ENCODE measurements at regions not wholly inside any gene's neighbourhood (a gene's known extent, or its start where the extent isn't known, plus 50 kb on each side); places are given as distances from the start of the nearest gene placed in this dataset.

DNA sequence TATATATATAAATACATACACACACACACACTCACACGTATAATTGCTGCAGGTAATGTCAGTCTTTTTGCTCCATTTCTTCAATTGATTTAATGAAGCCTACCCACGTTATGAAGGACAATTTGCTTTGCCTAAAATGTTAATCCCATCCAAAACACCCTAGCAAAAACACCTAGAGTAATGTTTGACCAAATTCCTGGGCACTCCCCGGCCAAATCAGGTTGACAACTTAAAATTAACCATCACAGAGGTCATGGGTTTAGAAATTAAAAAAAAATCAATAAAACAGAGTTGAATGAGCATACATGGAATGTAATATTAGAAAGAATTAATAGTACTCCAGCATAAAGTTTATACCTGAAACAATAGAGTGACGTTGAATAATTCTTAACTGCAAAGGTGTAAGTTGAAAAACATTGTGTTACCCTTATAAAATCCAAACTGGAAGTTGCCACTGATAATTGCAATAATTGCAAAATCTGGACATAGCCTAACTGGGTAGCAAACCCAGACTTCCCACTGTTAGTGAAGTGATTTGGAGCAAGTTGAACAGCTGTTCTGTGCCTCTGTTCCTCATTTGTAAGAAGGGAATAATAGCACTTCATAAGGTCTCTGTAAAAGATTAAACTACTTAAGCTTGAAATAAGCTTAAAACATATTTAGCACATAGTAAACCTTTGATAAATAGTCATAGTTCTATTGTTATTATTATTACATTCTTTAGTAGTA, 2120.5 kb downstream of the PCDH7 start:
- Mint-ChIP-seq H3K27ac (no peak overlapping the region), H3K36me3 (ENCODE audit: low read depth) (no peaks in the 10 kb centered on the region), H3K9me3 (peaks cover 6% of the 10 kb centered on the region), H3K4me3 (no peak overlapping the region), H3K4me1 (ENCODE audit: low read depth) (no peaks in the 10 kb centered on the region), H3K27me3 (no peaks in the 10 kb centered on the region)
- no peak for ATAC-seq (ENCODE audit: poor library complexity)
- intact Hi-C loops (cut with DNase I, micrococcal nuclease), result no loop called here
- no peak overlapping the region for H3K27ac ChIP-seq (ENCODE audit: low read depth in 1 of 2, low read length in 2 of 2)
- H3K27me3 ChIP-seq (ENCODE audit: control insufficient read depth in 1 of 2, insufficient read depth in 2 of 2, low read length in 2 of 2), result no peaks in the 10 kb centered on the region
- H3K9me3 ChIP-seq (ENCODE audit: control insufficient read depth in 1 of 2, insufficient read depth in 1 of 2, low read length in 2 of 2), result no peaks in the 10 kb centered on the region
- no peak overlapping the region for H3K4me3 ChIP-seq (ENCODE audit: low read length)
- POLR2A ChIA-PET, result no interaction called here
- CTCF ChIA-PET, result no interaction called here
- H3K36me3 ChIP-seq (ENCODE audit: insufficient read depth, low read length), result no peaks in the 10 kb centered on the region
- TF ChIP-seq, protein P1, sequence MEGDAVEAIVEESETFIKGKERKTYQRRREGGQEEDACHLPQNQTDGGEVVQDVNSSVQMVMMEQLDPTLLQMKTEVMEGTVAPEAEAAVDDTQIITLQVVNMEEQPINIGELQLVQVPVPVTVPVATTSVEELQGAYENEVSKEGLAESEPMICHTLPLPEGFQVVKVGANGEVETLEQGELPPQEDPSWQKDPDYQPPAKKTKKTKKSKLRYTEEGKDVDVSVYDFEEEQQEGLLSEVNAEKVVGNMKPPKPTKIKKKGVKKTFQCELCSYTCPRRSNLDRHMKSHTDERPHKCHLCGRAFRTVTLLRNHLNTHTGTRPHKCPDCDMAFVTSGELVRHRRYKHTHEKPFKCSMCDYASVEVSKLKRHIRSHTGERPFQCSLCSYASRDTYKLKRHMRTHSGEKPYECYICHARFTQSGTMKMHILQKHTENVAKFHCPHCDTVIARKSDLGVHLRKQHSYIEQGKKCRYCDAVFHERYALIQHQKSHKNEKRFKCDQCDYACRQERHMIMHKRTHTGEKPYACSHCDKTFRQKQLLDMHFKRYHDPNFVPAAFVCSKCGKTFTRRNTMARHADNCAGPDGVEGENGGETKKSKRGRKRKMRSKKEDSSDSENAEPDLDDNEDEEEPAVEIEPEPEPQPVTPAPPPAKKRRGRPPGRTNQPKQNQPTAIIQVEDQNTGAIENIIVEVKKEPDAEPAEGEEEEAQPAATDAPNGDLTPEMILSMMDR (IDR thresholded peaks at IDR 0.05), result no peak
- no peak for DNase-seq
- H3K4me1 ChIP-seq (ENCODE audit: insufficient read depth, low read length), result no peaks in the 10 kb centered on the region

GRCh38 chr4:32841217-32841616, 2121.0 kb downstream of the PCDH7 start:
- no peaks in the 10 kb centered on the region for H3K27me3 Mint-ChIP-seq
- Histone ChIP-seq H3K27ac (ENCODE audit: low read depth in 1 of 2, low read length in 2 of 2) (no peak overlapping the region), H3K4me3 (ENCODE audit: low read length) (no peak overlapping the region), H3K9me3 (ENCODE audit: control insufficient read depth in 1 of 2, insufficient read depth in 1 of 2, low read length in 2 of 2) (no peaks in the 10 kb centered on the region), H3K4me1 (ENCODE audit: insufficient read depth, low read length) (no peaks in the 10 kb centered on the region), H3K36me3 (ENCODE audit: insufficient read depth, low read length) (no peaks in the 10 kb centered on the region), H3K27me3 (ENCODE audit: control insufficient read depth in 1 of 2, insufficient read depth in 2 of 2, low read length in 2 of 2) (no peaks in the 10 kb centered on the region)
- no peak for ATAC-seq (ENCODE audit: poor library complexity)
- no peak overlapping the region for H3K4me3 Mint-ChIP-seq
- intact Hi-C loops (cut with DNase I, micrococcal nuclease), result no loop called here
- no peak for DNase-seq
- H3K4me1 Mint-ChIP-seq (ENCODE audit: low read depth), result no peaks in the 10 kb centered on the region
- TF ChIP-seq, protein P1 (IDR thresholded peaks at IDR 0.05), result no peak
- ChIA-PET POLR2A (no interaction called here), CTCF (no interaction called here)
- no peaks in the 10 kb centered on the region for H3K36me3 Mint-ChIP-seq (ENCODE audit: low read depth)
- peaks cover 6% of the 10 kb centered on the region for H3K9me3 Mint-ChIP-seq
- no peak overlapping the region for H3K27ac Mint-ChIP-seq

DNA sequence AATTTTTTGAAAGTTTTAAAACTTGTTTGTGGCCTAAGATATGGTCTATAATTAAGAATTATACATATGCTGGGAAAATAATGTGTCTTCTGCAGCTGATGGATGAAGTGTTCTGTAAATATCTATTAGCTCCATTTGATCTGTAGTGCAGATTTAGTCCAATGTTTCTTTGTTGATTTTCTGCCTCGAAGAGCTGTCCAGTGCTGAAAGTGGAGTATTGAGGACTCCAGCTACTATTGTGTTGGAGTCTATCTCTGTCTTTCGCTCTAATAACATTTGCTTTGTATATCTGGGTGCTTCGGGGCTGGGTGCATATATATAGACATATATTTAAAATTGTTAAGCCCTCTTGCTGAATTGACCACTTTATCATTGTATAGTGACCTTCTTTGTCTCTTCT, 2127.3 kb downstream of the PCDH7 start:
- Histone ChIP-seq H3K9me3 (ENCODE audit: control insufficient read depth in 1 of 2, insufficient read depth in 1 of 2, low read length in 2 of 2) (peaks cover 0 to 7% of the 10 kb centered on the region in 2 experiments), H3K4me3 (ENCODE audit: low read length) (no peak overlapping the region), H3K27me3 (ENCODE audit: control insufficient read depth in 1 of 2, insufficient read depth in 2 of 2, low read length in 2 of 2) (no peaks in the 10 kb centered on the region), H3K27ac (ENCODE audit: low read depth in 1 of 2, low read length in 2 of 2) (no peak overlapping the region), H3K36me3 (ENCODE audit: insufficient read depth, low read length) (no peaks in the 10 kb centered on the region), H3K4me1 (ENCODE audit: insufficient read depth, low read length) (no peaks in the 10 kb centered on the region)
- no peaks in the 10 kb centered on the region for H3K36me3 Mint-ChIP-seq (ENCODE audit: low read depth)
- H3K4me1 Mint-ChIP-seq (ENCODE audit: low read depth), result no peaks in the 10 kb centered on the region
- ChIA-PET CTCF (no interaction called here), POLR2A (no interaction called here)
- no peak overlapping the region for H3K4me3 Mint-ChIP-seq
- TF ChIP-seq, protein P1 (IDR thresholded peaks at IDR 0.05), result no peak
- H3K27ac Mint-ChIP-seq, result no peak overlapping the region
- peaks cover 13% of the 10 kb centered on the region for H3K9me3 Mint-ChIP-seq
- intact Hi-C loops (cut with DNase I, micrococcal nuclease), result no loop called here
- ATAC-seq (ENCODE audit: poor library complexity) (no peak), DNase-seq (no peak)
- H3K27me3 Mint-ChIP-seq, result no peaks in the 10 kb centered on the region
